Right lobe of liver (tissue), 4 donors: ENCODE measurements at regions not wholly inside any gene's neighbourhood (a gene's known extent, or its start where the extent isn't known, plus 50 kb on each side); places are given as distances from the start of the nearest gene placed in this dataset.

Experiments
- POLR2A ChIP-seq: fragments of 450-650 bp; IDR thresholded peaks from one replicate; pipeline ENCODE4 v1.6.1; 2017; ENCODE audit warnings: antibody characterized with exemption, mild to moderate bottlenecking
- TF ChIP-seq, protein P1 (sequence below), 4 donors: fragments of 200-600 bp in 3 of 4; fragments of 450-650 bp in 1 of 4; IDR thresholded peaks; one replicate each; pipeline versions ENCODE4 v1.5.1 to v1.8.0; 2016 to 2022; ENCODE audit warnings: antibody characterized with exemption in 4 of 4, mild to moderate bottlenecking in 2 of 4
- donor health status: DM: no; HTN: no; CAD: no.
- donor health status: DM: no; HTN: no; CAD: no.
- donor health status: DM: no; HTN: yes; CAD: no.

DNA sequence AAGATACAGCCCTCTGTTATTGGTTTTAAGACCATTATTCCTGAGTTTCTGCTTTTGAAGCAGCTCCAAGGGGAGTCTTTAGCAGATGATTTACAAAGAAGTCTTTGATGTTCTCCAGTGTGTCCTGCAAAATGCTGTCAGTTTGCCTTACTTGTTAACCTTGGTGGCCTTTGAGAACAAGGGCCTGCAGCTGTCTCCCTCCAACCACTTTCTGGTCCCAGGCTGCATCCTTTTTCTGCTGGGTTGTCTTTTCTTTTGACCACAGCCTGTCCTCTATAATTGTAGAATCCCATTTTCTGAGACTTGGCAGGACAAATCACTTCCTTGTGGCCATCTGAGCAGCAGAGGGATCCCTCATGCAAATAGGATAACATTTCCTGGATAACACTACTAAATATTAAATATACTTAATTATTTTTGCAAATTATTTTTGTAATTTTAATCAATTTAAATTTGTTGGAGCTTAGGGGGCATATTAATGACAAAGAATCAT is 281.4 kb downstream of the DMRT2 start:
- TF ChIP-seq, protein P1, sequence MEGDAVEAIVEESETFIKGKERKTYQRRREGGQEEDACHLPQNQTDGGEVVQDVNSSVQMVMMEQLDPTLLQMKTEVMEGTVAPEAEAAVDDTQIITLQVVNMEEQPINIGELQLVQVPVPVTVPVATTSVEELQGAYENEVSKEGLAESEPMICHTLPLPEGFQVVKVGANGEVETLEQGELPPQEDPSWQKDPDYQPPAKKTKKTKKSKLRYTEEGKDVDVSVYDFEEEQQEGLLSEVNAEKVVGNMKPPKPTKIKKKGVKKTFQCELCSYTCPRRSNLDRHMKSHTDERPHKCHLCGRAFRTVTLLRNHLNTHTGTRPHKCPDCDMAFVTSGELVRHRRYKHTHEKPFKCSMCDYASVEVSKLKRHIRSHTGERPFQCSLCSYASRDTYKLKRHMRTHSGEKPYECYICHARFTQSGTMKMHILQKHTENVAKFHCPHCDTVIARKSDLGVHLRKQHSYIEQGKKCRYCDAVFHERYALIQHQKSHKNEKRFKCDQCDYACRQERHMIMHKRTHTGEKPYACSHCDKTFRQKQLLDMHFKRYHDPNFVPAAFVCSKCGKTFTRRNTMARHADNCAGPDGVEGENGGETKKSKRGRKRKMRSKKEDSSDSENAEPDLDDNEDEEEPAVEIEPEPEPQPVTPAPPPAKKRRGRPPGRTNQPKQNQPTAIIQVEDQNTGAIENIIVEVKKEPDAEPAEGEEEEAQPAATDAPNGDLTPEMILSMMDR (IDR thresholded peaks at IDR 0.05) = no peak
- TF ChIP-seq POLR2A = no peak
